GM12865 (cell line): ENCODE measurements at regions not wholly inside any gene's neighbourhood (a gene's known extent, or its start where the extent isn't known, plus 50 kb on each side); places are given as distances from the start of the nearest gene placed in this dataset.

Experiments
- DNase-seq: peaks from one replicate; pipeline ENCODE4 v3.0.0; 2010; ENCODE audit warnings: low read depth
- H3K4me3 ChIP-seq: 2 replicates; pipeline ENCODE4 v1.5.1; 2011; ENCODE audit warnings: mild to moderate bottlenecking, low read depth, low read length, control low read depth
- CTCF ChIP-seq: IDR thresholded peaks from 2 replicates; pipeline ENCODE4 v1.5.1; 2011; ENCODE audit warnings: low read length, control low read depth, low read depth, inconsistent platforms; ENCODE audit not compliant: insufficient read depth; ENCODE audit errors: missing control alignments

DNA sequence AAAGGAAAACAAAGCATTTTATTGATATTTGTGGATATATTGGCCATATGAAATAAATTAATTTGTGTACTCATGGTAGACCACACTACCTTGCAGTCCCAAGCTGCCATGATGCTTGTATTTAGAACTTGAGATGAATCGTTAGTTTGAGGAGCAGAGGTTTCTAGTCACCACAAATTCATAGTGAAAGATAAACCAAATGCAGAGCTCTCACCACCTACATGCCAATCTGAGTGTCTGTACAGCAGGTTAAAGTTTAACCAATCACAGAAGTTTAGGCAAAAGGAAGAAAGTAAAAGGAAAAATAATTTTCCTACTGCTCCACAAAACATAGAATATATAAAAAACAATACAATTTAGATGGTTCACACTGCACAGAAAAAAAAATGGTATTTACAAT, 163.6 kb upstream of the FTMT start:
- DNase-seq: no peak
- H3K4me3 ChIP-seq: no peak overlapping the region
- no peak for TF ChIP-seq CTCF

DNA sequence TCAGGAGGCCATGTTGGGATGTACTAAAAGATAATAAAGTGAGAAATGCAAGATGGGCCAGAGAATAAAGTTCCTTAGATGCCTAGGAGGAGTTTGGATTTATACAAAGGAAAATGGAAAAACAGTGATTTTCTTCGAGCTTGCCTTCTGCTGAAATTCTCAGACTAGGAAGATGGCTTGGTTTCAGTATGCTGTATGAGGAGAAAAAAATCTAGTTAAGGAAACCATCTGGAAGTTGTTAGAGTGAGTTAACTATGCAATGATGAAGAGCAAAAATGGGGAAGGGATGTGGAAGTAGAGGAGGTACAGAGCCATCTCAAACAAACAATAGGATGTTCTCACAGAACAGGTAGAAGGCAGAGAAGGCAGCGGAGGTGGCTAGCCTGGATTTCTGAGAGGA, 162.9 kb upstream of the FTMT start:
- no peak for DNase-seq
- TF ChIP-seq CTCF: no peak
- H3K4me3 ChIP-seq: no peak overlapping the region

GRCh38 chr5:121691478-121691877, 160.2 kb upstream of the FTMT start:
- H3K4me3 ChIP-seq: no peak overlapping the region
- no peak for DNase-seq
- TF ChIP-seq CTCF: no peak

GRCh38 chr5:121692158-121692557, 159.5 kb upstream of the FTMT start:
- TF ChIP-seq CTCF: no peak
- no peak overlapping the region for H3K4me3 ChIP-seq
- DNase-seq: no peak

- DNase-seq: peak; percentile 8
- H3K4me3 ChIP-seq: no peak overlapping the region
- TF ChIP-seq CTCF: no peak
These were observed 157.8 kb upstream of the FTMT start for GRCh38 chr5:121693864-121694263.

DNA sequence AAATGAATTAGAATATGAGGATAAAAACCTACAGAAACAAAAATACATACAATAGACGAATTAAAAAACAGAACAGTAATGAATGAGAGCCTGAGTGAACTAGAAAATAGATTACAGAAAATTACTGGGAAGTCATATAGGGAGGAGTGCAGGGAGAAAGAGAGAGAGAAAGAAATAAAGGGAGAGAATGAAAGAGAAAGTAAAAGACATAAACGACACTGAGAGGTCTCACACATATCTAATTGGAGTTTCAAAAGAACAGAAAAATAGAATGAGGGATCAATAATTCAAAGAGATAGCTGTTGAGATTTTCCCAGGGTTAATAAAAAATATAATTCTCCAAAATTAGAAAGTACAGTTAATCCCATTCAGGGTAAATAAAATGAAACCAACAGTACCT, 156.4 kb upstream of the FTMT start:
- H3K4me3 ChIP-seq: peak overlapping the region; percentile 49
- no peak for DNase-seq
- no peak for TF ChIP-seq CTCF

DNA sequence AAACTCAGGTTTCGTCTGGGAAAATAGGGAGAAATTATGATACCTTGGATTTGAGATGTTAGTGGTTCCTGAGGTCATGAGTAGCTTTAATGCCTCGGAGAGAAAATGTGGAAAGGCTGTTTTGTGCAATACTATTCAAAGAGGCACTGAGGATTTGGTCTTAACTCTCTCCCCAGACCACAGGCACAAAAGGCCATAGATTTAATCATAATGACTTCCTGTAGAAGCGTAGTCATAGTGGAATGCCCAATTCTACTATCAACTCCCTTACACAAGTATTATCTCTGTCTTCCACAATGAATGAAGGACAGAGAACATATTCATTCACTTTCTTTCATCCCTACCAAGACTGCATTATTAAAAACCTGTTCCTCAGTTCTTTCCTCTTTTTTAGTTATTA, 153.0 kb upstream of the FTMT start:
- H3K4me3 ChIP-seq: no peak overlapping the region
- DNase-seq: no peak
- TF ChIP-seq CTCF: no peak
